ENCODE measurements at regions not wholly inside any gene's neighbourhood (a gene's known extent, or its start where the extent isn't known, plus 50 kb on each side); places are given as distances from the start of the nearest gene placed in this dataset.

DNA sequence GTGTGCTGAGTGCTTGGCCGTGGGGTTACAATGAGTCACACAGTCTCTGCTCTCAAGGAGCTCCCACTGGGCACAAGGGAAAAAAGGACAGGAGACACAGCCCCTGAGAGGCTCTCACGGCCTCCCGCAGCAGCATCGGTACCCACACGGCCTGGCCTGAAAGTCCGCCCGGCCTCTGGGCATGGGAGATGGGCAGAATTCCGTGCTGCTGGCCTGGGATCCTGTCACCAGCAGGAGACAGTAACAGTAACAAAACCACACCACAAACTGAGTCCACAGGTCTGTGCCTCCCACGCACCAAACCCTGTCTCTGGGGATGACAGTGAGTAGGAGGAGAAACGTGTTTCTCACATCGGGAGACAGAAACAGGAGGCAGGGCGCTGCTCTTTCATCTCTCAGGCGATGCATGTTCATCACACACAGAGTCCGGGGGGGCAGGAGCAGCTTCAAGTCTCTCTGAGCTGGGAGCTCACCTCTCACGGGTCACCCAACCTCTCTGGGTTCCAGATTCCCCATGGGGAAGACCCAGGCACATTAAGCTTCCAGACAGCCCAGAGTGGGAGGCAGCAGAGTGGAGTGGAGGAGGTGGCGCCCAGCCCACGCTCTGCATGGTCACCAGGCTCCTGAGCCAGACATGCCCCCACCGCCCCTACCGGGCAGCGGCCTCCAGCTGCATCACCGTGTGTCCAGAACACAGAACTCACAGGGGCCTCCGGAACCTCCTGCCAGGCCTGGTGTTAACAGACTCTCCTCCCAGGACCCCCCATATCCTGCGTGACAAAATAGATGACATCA is 124.7 kb upstream of the VSTM2B start:
- no peak for DNase-seq

DNA sequence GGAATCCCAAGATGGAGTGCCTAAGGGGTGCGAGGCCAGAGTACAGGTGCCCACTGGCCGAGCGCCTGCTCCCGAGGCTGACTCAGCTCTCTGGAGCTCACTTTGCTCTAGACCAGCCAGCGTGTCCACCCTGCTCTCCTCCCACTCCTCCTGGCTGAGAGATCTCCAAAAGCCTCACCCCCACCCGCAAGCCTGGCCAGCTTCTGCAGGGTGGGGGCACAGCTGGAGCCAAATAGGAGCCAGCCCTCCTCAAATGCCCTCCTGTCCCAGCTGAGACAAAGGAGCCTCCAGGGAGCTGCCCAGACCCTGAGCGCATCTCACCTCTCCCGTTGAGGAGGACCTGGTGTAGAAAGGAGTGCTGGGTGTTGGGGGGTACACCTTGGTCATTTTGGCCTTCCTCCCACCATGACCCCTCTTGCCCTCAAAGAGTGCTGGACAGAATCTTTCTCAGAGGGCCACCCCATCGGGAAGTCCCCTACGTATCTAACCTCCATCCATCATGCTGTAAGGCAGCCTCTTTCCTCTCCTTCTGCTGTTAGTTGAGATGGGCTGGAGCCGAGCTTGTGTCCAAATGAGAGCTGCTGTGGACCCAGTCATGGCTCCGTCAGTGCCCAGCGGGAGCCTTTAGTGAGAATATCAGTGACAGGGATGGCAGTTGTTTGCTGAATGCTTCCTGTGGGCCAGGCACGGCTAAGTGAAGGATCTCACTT is 123.9 kb upstream of the VSTM2B start:
- no peak for DNase-seq

DNA sequence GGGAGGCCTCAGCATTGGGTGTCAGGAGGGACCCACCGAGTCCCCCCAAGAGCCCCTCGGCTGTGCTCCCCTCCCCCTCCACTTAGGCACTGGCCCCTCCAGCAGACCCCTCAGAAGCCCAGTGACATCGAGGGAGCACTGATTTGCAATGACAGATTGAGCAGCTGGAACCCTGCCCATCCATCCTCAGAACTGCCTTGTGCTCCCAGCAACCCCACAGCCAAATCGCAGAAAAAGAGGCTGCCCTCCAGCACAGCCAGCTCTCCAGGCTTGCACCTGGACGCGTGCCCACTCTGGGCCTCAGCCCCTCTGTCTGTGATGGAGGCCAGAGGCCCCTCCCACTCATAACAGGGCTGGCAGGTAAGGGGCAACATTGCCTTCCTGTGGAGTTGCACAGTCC is 123.2 kb upstream of the VSTM2B start:
- DNase-seq = no peak

GRCh38 chr19:29404015-29404414 is 121.8 kb upstream of the VSTM2B start:
- DNase-seq = no peak

GRCh38 chr19:29404951-29405727 is 120.7 kb upstream of the VSTM2B start:
- no peak for DNase-seq

DNA sequence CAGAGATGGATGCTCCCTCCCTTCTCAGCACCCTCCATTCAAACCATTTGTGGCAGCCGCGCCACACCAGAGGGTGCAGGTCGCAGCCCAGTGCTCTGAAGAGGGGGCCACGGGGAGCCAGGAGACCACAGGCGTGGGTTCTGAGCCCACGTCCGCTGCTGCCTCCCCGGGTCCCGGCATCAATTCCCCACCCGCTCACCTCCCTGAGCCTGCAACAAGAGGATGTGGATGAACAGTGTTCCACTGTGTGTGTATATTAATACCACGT is 120.1 kb upstream of the VSTM2B start:
- no peak for DNase-seq

DNA sequence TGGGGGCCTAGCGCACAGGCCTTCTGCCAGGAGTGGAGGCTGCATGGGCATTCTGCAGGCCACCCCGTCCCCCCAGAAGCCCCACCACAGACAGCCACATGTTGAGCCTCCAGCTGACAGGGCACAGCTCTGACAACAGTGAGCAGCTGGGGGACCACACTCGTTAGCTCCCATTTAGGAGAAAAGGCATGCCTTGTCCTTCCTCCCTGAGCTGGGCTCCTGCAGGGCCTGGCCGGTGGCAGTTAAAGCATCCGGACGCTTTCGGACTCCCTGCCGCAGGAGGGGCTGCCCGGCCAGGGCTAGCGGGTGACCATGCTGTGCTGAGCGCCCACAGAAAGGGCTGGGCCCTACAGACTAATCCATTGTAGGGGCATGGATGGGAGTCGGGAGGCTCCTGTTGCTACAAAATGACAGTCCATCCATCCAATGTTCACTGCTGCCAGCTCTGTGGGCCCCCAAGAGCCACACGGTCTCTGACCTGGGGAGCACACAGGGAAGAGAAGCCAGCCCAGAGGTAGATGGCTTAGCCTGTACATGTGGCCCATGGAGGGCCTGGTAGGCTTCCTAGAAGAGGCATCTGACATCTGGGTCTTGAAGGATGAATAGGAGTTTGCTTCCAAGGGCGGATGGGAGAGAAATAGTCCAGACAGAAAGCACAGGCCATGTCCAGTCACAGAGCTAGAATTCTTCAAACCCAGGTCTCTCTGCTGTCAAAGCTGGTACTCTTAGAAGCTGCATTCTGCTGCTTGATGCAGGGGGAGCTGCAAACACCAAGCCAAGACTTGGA is 116.5 kb upstream of the VSTM2B start:
- DNase-seq = no peak

- no peak for DNase-seq
These were observed 115.2 kb upstream of the VSTM2B start for GRCh38 chr19:29410601-29411000.

GRCh38 chr19:29411113-29411581 is 114.6 kb upstream of the VSTM2B start:
- no peak for DNase-seq

DNA sequence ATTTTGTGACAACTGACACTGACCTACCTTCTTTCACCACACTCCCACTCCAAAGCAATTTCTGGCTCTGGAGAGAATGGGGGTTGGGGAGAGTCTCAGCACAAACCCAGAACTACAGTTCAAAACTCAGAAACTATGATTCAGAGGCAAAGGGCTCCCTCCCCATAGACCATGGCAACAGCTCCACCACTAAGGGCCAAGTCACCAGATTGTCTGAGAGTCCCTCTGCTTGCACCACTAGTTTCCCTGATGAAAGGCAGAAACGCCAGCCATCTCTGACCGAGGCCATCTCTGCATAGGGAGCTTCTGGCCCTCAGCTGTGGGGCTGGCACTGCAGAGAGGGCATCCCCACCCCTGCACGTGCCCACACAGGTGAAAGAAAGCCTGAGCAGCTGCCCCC is 112.4 kb upstream of the VSTM2B start:
- DNase-seq = no peak

DNA sequence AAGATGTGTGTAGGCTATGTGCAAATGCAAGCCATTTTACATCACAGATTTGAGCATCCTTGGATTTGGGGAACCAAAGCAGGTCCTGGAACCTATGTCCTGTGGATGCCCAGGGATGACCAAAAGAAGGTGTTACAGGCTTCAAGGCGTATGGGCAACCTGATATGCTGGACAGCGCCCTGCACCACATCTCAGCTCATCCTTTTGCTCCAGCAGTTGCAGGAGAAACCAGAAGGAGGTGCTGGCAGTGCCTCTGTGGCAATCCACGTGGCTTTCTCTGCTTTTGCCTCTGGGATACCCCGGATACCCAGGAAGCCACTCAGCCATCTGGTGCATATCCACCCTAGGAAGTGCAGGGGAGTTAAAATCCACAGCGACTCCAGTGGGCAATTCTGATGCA is 110.3 kb upstream of the VSTM2B start:
- no peak for DNase-seq

- no peak for DNase-seq
These were observed 108.7 kb upstream of the VSTM2B start for GRCh38 chr19:29417048-29417447.

GRCh38 chr19:29418201-29418600 is 107.6 kb upstream of the VSTM2B start:
- DNase-seq = no peak

GRCh38 chr19:29420065-29420464 is 105.7 kb upstream of the VSTM2B start:
- no peak for DNase-seq

- no peak for DNase-seq
These were observed 105.2 kb upstream of the VSTM2B start for GRCh38 chr19:29420482-29421195.

DNA sequence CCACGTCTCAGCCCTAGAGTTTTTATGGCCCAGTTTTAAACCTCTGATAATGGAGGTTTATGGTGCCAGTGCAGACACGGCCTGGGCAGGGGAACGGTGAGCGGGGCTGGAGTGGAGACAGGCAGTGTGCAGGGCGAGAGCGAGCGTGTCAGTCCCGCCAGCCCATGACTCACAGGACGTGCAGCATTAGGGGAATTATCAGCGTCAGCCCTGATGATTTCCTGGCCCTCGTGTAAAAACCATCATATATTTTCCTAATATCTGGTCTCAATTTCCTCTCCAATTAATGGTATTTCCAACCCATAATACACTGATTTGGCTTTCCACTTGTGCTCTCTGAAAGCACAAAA is 104.6 kb upstream of the VSTM2B start:
- no peak for DNase-seq

- DNase-seq = no peak
These were observed 103.7 kb upstream of the VSTM2B start for GRCh38 chr19:29422047-29422446.

GRCh38 chr19:29422486-29423085 is 103.2 kb upstream of the VSTM2B start:
- DNase-seq = no peak

DNA sequence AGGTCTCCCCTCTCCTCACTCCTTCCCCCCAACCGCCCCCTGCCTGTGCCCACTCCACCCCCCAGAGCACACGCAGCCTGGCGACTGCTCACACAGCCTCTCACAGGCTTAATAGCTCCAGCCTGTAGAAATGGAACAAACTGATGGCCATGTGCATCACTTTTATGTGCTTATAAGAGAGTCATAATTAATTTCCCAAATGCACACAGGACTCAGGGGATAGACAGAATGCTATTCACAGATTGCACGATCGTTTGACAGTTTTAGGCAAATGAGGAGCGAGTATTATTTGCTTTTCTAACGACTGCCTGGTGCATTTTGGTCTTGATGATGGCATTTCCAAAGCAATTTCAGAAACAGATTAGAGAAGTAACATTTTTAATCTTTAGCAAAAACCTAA is 97.7 kb upstream of the VSTM2B start:
- DNase-seq = no peak

DNA sequence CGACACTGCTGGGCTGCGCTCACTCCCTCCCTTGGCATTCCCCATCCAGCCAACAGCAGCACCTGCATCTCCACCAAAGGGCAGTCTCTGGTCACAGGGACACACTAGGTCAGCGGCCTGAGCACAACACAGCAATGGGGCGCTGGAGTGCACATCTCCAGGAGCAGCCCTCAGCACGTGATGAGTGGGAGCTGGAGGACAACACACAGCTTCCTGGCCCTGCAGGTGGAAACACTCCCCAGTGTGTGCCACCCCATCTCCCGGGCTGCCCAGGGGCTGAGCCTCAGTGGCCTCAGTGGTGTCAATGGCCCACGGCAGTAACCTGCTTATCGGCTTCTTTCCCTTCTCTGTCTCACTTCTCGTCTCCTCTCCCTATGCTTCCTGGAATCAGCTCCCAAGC is 96.8 kb upstream of the VSTM2B start:
- no peak for DNase-seq

- no peak for DNase-seq
These were observed 96.2 kb upstream of the VSTM2B start for GRCh38 chr19:29429581-29429980.

DNA sequence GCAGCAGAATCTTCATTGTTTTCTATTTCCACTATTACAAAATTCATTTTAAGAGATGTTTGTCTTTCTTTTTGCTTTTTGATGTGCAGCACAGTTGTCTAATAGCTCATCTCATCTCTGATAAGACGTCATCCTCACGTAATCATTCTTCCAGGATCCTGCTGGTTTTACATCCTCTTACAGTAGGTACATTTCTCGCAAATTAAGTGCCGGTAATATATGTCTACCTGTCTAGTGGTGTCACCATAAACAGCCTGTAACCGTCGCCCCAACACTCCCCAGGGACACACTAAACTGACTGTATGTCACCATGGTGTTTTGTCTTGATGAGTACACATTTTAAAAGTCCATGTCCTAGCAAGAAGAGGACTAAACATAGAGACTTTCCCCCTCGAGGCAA is 94.5 kb upstream of the VSTM2B start:
- DNase-seq = no peak

All from CD4-positive, alpha-beta T cell treated with Interleukin-17A for 1 hour (primary cell).